ENCODE measurements at regions not wholly inside any gene's neighbourhood (a gene's known extent, or its start where the extent isn't known, plus 50 kb on each side); places are given as distances from the start of the nearest gene placed in this dataset.

- TF ChIP-seq ZNF280D (tag by site-specific recombination; IDR thresholded peaks at IDR 0.05) (no peak), ZBTB44 (tag by site-specific recombination; IDR thresholded peaks at IDR 0.05) (no peak), ZEB2 (tag by site-specific recombination; IDR thresholded peaks at IDR 0.05) (no peak), ZNF501 (tag by site-specific recombination; IDR thresholded peaks at IDR 0.05) (no peak), ZNF335 (tag by site-specific recombination; conservative IDR thresholded peaks at IDR 0.05) (no peak), TCF7L2 (IDR thresholded peaks at IDR 0.05; ENCODE audit: borderline replicate concordance, low read depth, low read length) (no peak), ZNF777 (tag by site-specific recombination; IDR thresholded peaks at IDR 0.05; ENCODE audit: borderline replicate concordance) (no peak), PRDM1 (tag by site-specific recombination; IDR thresholded peaks at IDR 0.05) (no peak)
Measured at GRCh38 chr3:65044401-65044800, 356.6 kb upstream of the ADAMTS9 start (continued).

- Histone ChIP-seq H3K4me1 (ENCODE audit: control insufficient read depth, insufficient read depth, low read length) (no peaks in the 10 kb centered on the region), H3K36me3 (ENCODE audit: control insufficient read depth in 2 of 2, insufficient read depth in 1 of 2, low read length in 2 of 2) (no peaks in the 10 kb centered on the region), H3K9me3 (ENCODE audit: control insufficient read depth, insufficient read depth, low read depth, low read length) (no peaks in the 10 kb centered on the region), H3K4me3 (ENCODE audit: low read depth, low read length) (no peak overlapping the region), H3K27ac (ENCODE audit: extremely low read depth, low read depth, low read length) (no peak overlapping the region)
- ChIA-PET CTCF (no interaction called here), POLR2A (interaction anchor here (0.7 kb wide), 1 partner anchor 198 kb away, joined by 3 read pairs; no protein-coding TSS in a partner anchor)
- peak; percentile 65 for TF ChIP-seq FEZF1 (tag by site-specific recombination; IDR thresholded peaks at IDR 0.05)
- TF ChIP-seq MEIS1 (CRISPR knock-in tag; IDR thresholded peaks at IDR 0.05; ENCODE audit: borderline replicate concordance), result peak; percentile 52; the same call in 1 of the 2 replicates
- TF ChIP-seq ZNF843 (tag by site-specific recombination; IDR thresholded peaks at IDR 0.05), result 0 out of 2 replicates have a peak, but pooled peaks have one; percentile 30
- TF ChIP-seq MZF1 (tag by site-specific recombination; IDR thresholded peaks at IDR 0.05; ENCODE audit: borderline replicate concordance), result no peak
Measured at GRCh38 chr3:65042675-65043074, 354.9 kb upstream of the ADAMTS9 start.

- POLR2A ChIA-PET, result no interaction called here
- TF ChIP-seq GLIS1 (tag by site-specific recombination; IDR thresholded peaks at IDR 0.05) (peak; percentile 68), ZBTB7A (tag by site-specific recombination; IDR thresholded peaks at IDR 0.05; ENCODE audit: low read depth) (no peak), OVOL3 (tag by site-specific recombination; IDR thresholded peaks at IDR 0.05) (no peak), WT1 (tag by site-specific recombination; IDR thresholded peaks at IDR 0.05) (no peak), ZBTB10 (tag by site-specific recombination; IDR thresholded peaks at IDR 0.05) (no peak)
- H3K36me3 ChIP-seq (ENCODE audit: control insufficient read depth in 2 of 2, insufficient read depth in 1 of 2, low read length in 2 of 2), result no peaks in the 10 kb centered on the region
- H3K27ac ChIP-seq (ENCODE audit: extremely low read depth, low read depth, low read length), result no peak overlapping the region
- CTCF ChIA-PET, result no interaction called here
- no peaks in the 10 kb centered on the region for H3K4me1 ChIP-seq (ENCODE audit: control insufficient read depth, insufficient read depth, low read length)
- H3K9me3 ChIP-seq (ENCODE audit: control insufficient read depth, insufficient read depth, low read depth, low read length), result no peaks in the 10 kb centered on the region
- H3K4me3 ChIP-seq (ENCODE audit: low read depth, low read length), result no peak overlapping the region
Measured at GRCh38 chr3:65039754-65040210, 352.0 kb upstream of the ADAMTS9 start.

Data from HEK293 (cell line).